PC-3 (cell line): ENCODE measurements at regions not wholly inside any gene's neighbourhood (a gene's known extent, or its start where the extent isn't known, plus 50 kb on each side); places are given as distances from the start of the nearest gene placed in this dataset.
"Not testable (repeated sequence)": the region's sequence is repeated elsewhere in the genome, so short reads cannot be mapped to it uniquely, and the experiment has no call there.

Experiments
- ATAC-seq: fragments of 200-7000 bp; cut with Tn5 transposase; 2 replicates; pipeline ENCODE4 v1.9.1; 2020; ENCODE audit warnings: mild to moderate bottlenecking, moderate library complexity
- BruUV-seq: library from RNA; stranded (reverse); fragments of 400-500 nt; replicated peaks from 2 replicates; lab custom pipeline; 2021; lab: Mats Ljungman, UMichigan
- CTCF ChIA-PET: fragments of 300-600 bp; sonication (Branson Sonifier 250); formaldehyde crosslinking; loops from one replicate; lab custom pipeline; 2022; ENCODE audit warnings: antibody characterized with exemption; lab: Charles Lee
- POLR2A ChIA-PET: fragments of 300-600 bp; sonication (Branson Sonifier 250); formaldehyde crosslinking; loops from one replicate; lab custom pipeline; 2022; ENCODE audit warnings: antibody characterized with exemption; ENCODE audit not compliant: unreplicated experiment; lab: Charles Lee
- DNase-seq: peaks from one replicate; pipeline ENCODE4 v3.0.0-alpha.2; 2015
- H2AFZ ChIP-seq: fragments of 300-600 bp; sonication (generic); 2 replicates; pipeline ENCODE4 v1.6.0; 2016; ENCODE audit warnings: antibody characterized with exemption, low read length
- H3F3A ChIP-seq: fragments of 300-600 bp; sonication (generic); one replicate; pipeline ENCODE4 v1.6.0; 2017; ENCODE audit warnings: antibody characterized with exemption, low read length, control low read depth, mild to moderate bottlenecking; ENCODE audit not compliant: unreplicated experiment
- H3K27ac ChIP-seq: fragments of 300-600 bp; sonication (generic); 2 replicates; pipeline ENCODE4 v1.5.1; 2016; ENCODE audit warnings: mild to moderate bottlenecking, low read length
- H3K27me3 ChIP-seq: fragments of 300-600 bp; sonication (generic); 2 replicates; pipeline ENCODE4 v1.6.1; 2016; ENCODE audit warnings: low read length, mixed read lengths
- H3K36me3 ChIP-seq: fragments of 300-600 bp; sonication (generic); 2 replicates; pipeline ENCODE4 v1.6.1; 2016; ENCODE audit warnings: low read depth, mixed run types, low read length, mixed read lengths
- H3K4me1 ChIP-seq: fragments of 300-600 bp; sonication (generic); 2 replicates; pipeline ENCODE4 v1.5.1; 2016; ENCODE audit warnings: low read length; ENCODE audit not compliant: insufficient read depth
- H3K4me2 ChIP-seq: fragments of 300-600 bp; sonication (generic); 2 replicates; pipeline ENCODE4 v1.6.0; 2016; ENCODE audit warnings: low read length
- H3K4me3 ChIP-seq: fragments of 300-600 bp; sonication (generic); 2 replicates; pipeline ENCODE4 v1.5.1; 2016; ENCODE audit warnings: mild to moderate bottlenecking, low read length, mixed read lengths
- H3K79me2 ChIP-seq: fragments of 300-600 bp; sonication (generic); 2 replicates; pipeline ENCODE4 v1.6.1; 2017; ENCODE audit warnings: low read length, mixed read lengths
- H3K9ac ChIP-seq: fragments of 300-600 bp; sonication (generic); 2 replicates; pipeline ENCODE4 v1.6.0; 2016; ENCODE audit warnings: mild to moderate bottlenecking, low read length
- H3K9me2 ChIP-seq: fragments of 300-600 bp; sonication (generic); replicated peaks from 2 replicates; pipeline ENCODE4 v1.6.1; 2016; ENCODE audit warnings: mixed run types, low read length, mixed read lengths
- H3K9me3 ChIP-seq: fragments of 300-600 bp; sonication (generic); 2 replicates; pipeline ENCODE4 v1.6.1; 2016; ENCODE audit warnings: low read length, mixed read lengths
- H4K20me1 ChIP-seq: fragments of 300-600 bp; sonication (generic); 2 replicates; pipeline ENCODE4 v1.6.1; 2016; ENCODE audit warnings: low read length, mixed read lengths
- EZH2 ChIP-seq: fragments of 300-600 bp; sonication (generic); IDR thresholded peaks from one replicate; pipeline ENCODE4 v1.6.1; 2017; ENCODE audit warnings: antibody characterized with exemption, mild to moderate bottlenecking, low read length; ENCODE audit not compliant: unreplicated experiment
- EZH2phosphoT487 ChIP-seq: fragments of 300-600 bp; sonication (generic); IDR thresholded peaks from 2 replicates; pipeline ENCODE4 v1.6.1; 2018; ENCODE audit warnings: mild to moderate bottlenecking, antibody characterized with exemption, low read length, borderline replicate concordance
- intact Hi-C: fragments of 100-400 bp; cut with micrococcal nuclease; formaldehyde crosslinking; loops from 2 replicates; pipeline ENCODE4 v1.9.0; 2023
- TF ChIP-seq, protein P1 (sequence below): fragments of 300-600 bp; sonication (generic); conservative IDR thresholded peaks from 2 replicates; pipeline ENCODE4 v1.5.1; 2017; ENCODE audit warnings: antibody characterized with exemption, low read depth, mild to moderate bottlenecking, low read length

GRCh38 chr2:134041877-134042276 lies 212.0 kb upstream of the MGAT5 start:
- POLR2A ChIA-PET: no interaction called here

DNA sequence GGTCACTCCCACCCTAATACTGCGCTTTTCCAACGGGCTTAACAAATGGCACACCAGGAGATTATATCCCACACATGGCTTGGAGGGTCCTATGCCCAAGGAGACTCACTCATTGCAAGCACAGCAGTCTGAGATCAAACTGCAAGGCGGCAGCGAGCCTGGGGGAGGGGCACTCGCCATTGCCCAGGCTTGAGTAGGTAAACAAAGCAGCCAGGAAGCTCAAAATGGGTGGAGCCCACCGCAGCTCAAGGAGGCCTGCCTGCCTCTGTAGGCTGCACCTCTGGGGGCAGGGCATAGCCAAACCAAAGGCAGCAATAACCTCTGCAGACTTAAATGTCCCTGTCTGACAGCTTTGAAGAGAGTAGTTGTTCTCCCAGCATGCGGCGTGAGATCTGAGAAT lies 210.8 kb upstream of the MGAT5 start:
- H4K20me1 ChIP-seq, H3K27ac ChIP-seq, H3K9me3 ChIP-seq, H3K79me2 ChIP-seq, H3K4me1 ChIP-seq, H3K27me3 ChIP-seq, H3K4me3 ChIP-seq, BruUV-seq, H3K4me2 ChIP-seq, H3K36me3 ChIP-seq, POLR2A ChIA-PET, CTCF ChIA-PET, H3F3A ChIP-seq, ATAC-seq, H3K9me2 ChIP-seq, H2AFZ ChIP-seq, DNase-seq, intact Hi-C loops, H3K9ac ChIP-seq: not testable (repeated sequence)

More at GRCh38 chr2:134041877-134042276, 212.0 kb upstream of the MGAT5 start:
- no peaks in the 10 kb centered on the region for H3K79me2 ChIP-seq
- H4K20me1 ChIP-seq: no peaks in the 10 kb centered on the region
- no peak overlapping the region for H3K27ac ChIP-seq
- H3K4me2 ChIP-seq: no peak overlapping the region
- DNase-seq: no peak
- TF ChIP-seq, protein P1, sequence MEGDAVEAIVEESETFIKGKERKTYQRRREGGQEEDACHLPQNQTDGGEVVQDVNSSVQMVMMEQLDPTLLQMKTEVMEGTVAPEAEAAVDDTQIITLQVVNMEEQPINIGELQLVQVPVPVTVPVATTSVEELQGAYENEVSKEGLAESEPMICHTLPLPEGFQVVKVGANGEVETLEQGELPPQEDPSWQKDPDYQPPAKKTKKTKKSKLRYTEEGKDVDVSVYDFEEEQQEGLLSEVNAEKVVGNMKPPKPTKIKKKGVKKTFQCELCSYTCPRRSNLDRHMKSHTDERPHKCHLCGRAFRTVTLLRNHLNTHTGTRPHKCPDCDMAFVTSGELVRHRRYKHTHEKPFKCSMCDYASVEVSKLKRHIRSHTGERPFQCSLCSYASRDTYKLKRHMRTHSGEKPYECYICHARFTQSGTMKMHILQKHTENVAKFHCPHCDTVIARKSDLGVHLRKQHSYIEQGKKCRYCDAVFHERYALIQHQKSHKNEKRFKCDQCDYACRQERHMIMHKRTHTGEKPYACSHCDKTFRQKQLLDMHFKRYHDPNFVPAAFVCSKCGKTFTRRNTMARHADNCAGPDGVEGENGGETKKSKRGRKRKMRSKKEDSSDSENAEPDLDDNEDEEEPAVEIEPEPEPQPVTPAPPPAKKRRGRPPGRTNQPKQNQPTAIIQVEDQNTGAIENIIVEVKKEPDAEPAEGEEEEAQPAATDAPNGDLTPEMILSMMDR: no peak
- no peak for TF ChIP-seq EZH2phosphoT487
- ATAC-seq: no peak
- no peaks in the 10 kb centered on the region for H3K4me1 ChIP-seq
- H3F3A ChIP-seq: no peaks in the 10 kb centered on the region
- no TSS peak for BruUV-seq
- no peaks in the 10 kb centered on the region for H3K9me3 ChIP-seq
- H3K9me2 ChIP-seq: no peaks in the 10 kb centered on the region
- CTCF ChIA-PET: no interaction called here
- no peaks in the 10 kb centered on the region for H3K36me3 ChIP-seq
- intact Hi-C loops: no loop called here
- 0 out of 2 replicates have a peak, but pooled peaks cover 2% of the 10 kb centered on the region for H3K27me3 ChIP-seq
- no peak overlapping the region for H3K9ac ChIP-seq
- H3K4me3 ChIP-seq: no peak overlapping the region
- H2AFZ ChIP-seq: no peak overlapping the region

DNA sequence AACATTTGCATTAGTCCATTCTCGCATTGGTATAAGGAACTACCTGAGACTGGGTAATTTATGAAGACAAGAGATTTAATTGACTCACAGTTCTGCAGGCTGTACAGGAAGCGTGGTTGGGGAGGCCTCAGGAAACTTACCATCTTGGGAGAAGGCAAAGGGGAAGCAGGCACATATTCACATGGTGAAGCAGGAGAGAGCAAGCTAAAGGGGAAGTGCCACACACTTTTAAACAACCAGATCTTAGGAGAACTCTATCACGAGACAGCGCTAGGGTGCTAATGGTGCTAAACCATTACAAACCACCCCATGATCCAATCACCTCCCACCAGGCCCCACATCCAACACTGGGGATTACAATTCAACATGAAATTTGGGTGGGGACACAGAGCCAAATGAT lies 201.7 kb upstream of the MGAT5 start:
- H3K9me2 ChIP-seq: no peaks in the 10 kb centered on the region
- intact Hi-C loops: no loop called here
- no peaks in the 10 kb centered on the region for H3F3A ChIP-seq
- H3K9me3 ChIP-seq: 0 out of 2 replicates have a peak, but pooled peaks cover 6% of the 10 kb centered on the region
- H3K4me3 ChIP-seq: no peak overlapping the region
- BruUV-seq: no TSS peak
- H4K20me1 ChIP-seq: no peaks in the 10 kb centered on the region
- no peaks in the 10 kb centered on the region for H3K79me2 ChIP-seq
- no peak for TF ChIP-seq EZH2phosphoT487
- TF ChIP-seq EZH2: no peak
- TF ChIP-seq, protein P1: no peak
- H3K27me3 ChIP-seq: 0 out of 2 replicates have a peak, but pooled peaks cover 9% of the 10 kb centered on the region
- CTCF ChIA-PET: no interaction called here
- no peak for DNase-seq
- H3K27ac ChIP-seq: no peak overlapping the region
- no peak overlapping the region for H3K9ac ChIP-seq
- H3K36me3 ChIP-seq: no peaks in the 10 kb centered on the region
- no peak overlapping the region for H3K4me2 ChIP-seq
- no peak overlapping the region for H2AFZ ChIP-seq
- POLR2A ChIA-PET: no interaction called here
- H3K4me1 ChIP-seq: no peaks in the 10 kb centered on the region
- no peak for ATAC-seq
